K562 (cell line): ENCODE measurements at regions not wholly inside any gene's neighbourhood (a gene's known extent, or its start where the extent isn't known, plus 50 kb on each side); places are given as distances from the start of the nearest gene placed in this dataset.

Source experiments
- ATAC-seq: fragments of 200-7000 bp; cut with Tn5 transposase; 3 replicates; pipeline ENCODE4 v1.9.1; 2020; ENCODE audit warnings: moderate library complexity
- BruUV-seq: library from RNA; stranded (reverse); fragments of 400-500 nt; replicated peaks from 2 replicates; lab custom pipeline; 2021; lab: Mats Ljungman, UMichigan
- CTCF ChIA-PET: fragments of 300-600 bp; formaldehyde crosslinking; extraction: SDS; loops from one replicate; lab custom pipeline; 2021; ENCODE audit warnings: low intra/inter-chr PET ratio; lab: Yijun Ruan, JAX
- POLR2A ChIA-PET: fragments of 300-600, 350-650 bp; sonication (Branson Sonifier 250); formaldehyde crosslinking; extraction: SDS; loops from one replicate; lab custom pipeline; 2021; ENCODE audit warnings: antibody characterized with exemption, inconsistent platforms; lab: Yijun Ruan, JAX
- DNase-seq, 4 experiments: peaks; one replicate each; pipeline versions ENCODE4 v3.0.0 to v3.0.0-alpha.2; 2011 to 2018; ENCODE audit warnings: low spot score in 3 of 4, mixed read lengths in 3 of 4; ENCODE audit errors: extremely low read depth in 1 of 4
- FAIRE-seq: peaks from 2 replicates; lab custom pipeline; 2011; peaks lifted over from hg19 to GRCh38; lab: Jason Lieb, UNC
- H2AFZ ChIP-seq: 2 replicates; pipeline ENCODE4 v1.6.0; 2011; ENCODE audit warnings: low read depth, low read length, control low read depth, inconsistent platforms
- H3K27ac ChIP-seq: fragments of 200-600 bp; 3 replicates; pipeline ENCODE4 v1.8.0; 2011; ENCODE audit warnings: low read depth, mild to moderate bottlenecking, control low read depth, inconsistent platforms, low read length, moderate library complexity, mixed read lengths; ENCODE audit errors: extremely low read depth
- H3K27me3 ChIP-seq, 2 experiments: fragments of 300-600 bp in 1 of 2; 2 replicates in 1 of 2; 3 replicates in 1 of 2; pipeline versions ENCODE4 v1.6.0 to v1.8.0; 2011; ENCODE audit warnings: inconsistent platforms in 2 of 2, low read length in 2 of 2, mild to moderate bottlenecking in 1 of 2, mixed read lengths in 1 of 2, moderate library complexity in 1 of 2; ENCODE audit not compliant: control insufficient read depth in 2 of 2, insufficient read depth in 2 of 2
- H3K36me3 ChIP-seq: fragments of 300-600 bp; 3 replicates; pipeline ENCODE4 v1.8.0; 2011; ENCODE audit warnings: mild to moderate bottlenecking, low read length, inconsistent platforms; ENCODE audit not compliant: control insufficient read depth, insufficient read depth
- H3K4me1 ChIP-seq, 2 experiments: fragments of 200-600 bp in 1 of 2; replicated peaks in 1 of 2; 2 replicates in 1 of 2; 3 replicates in 1 of 2; pipeline versions ENCODE4 v1.5.1 to v1.8.0; 2011; ENCODE audit warnings: inconsistent platforms in 2 of 2, low read length in 2 of 2, mild to moderate bottlenecking in 1 of 2, mixed read lengths in 1 of 2, moderate library complexity in 1 of 2; ENCODE audit not compliant: control insufficient read depth in 2 of 2, insufficient read depth in 2 of 2
- H3K4me2 ChIP-seq: 2 replicates; pipeline ENCODE4 v1.6.1; 2011; ENCODE audit warnings: low read length, control low read depth, inconsistent platforms, mixed read lengths; ENCODE audit not compliant: insufficient read depth
- H3K4me3 ChIP-seq: fragments of 200-600 bp; sonication (generic), shearing (Covaris generic); 2 replicates; pipeline ENCODE4 v1.5.1; 2016; ENCODE audit warnings: control low read depth, inconsistent platforms
- H3K79me2 ChIP-seq: fragments of 200-600 bp; 3 replicates; pipeline ENCODE4 v1.8.0; 2011; ENCODE audit warnings: low read length, inconsistent platforms; ENCODE audit not compliant: control insufficient read depth, insufficient read depth
- H3K9ac ChIP-seq, 2 experiments: 2 replicates each; pipeline versions ENCODE4 v1.6.0 to v1.6.1; 2011; ENCODE audit warnings: low read depth in 2 of 2, low read length in 2 of 2, control low read depth in 1 of 2, inconsistent platforms in 1 of 2, mild to moderate bottlenecking in 1 of 2, mixed read lengths in 1 of 2; ENCODE audit not compliant: insufficient read depth in 1 of 2
- H3K9me1 ChIP-seq: one replicate; pipeline ENCODE4 v1.6.0; 2011; ENCODE audit warnings: inconsistent platforms, mild to moderate bottlenecking, low read length, moderate library complexity; ENCODE audit not compliant: control insufficient read depth, insufficient read depth
- H3K9me3 ChIP-seq: replicated peaks from 2 replicates; pipeline ENCODE4 v1.5.1; 2011; ENCODE audit warnings: low read depth, low read length, inconsistent platforms; ENCODE audit not compliant: control insufficient read depth, insufficient read depth
- H4K20me1 ChIP-seq: replicated peaks from 2 replicates; pipeline ENCODE4 v1.6.1; 2011; ENCODE audit warnings: low read length, inconsistent platforms, mixed read lengths; ENCODE audit not compliant: control insufficient read depth, insufficient read depth
- ADNP ChIP-seq: fragments of 200-800 bp; sonication (Bioruptor generic); IDR thresholded peaks from 2 replicates; pipeline ENCODE4 v1.6.1; 2016; ENCODE audit warnings: missing genetic modification characterization, missing compliant biosample characterization
- ARHGAP35 ChIP-seq: fragments of 450-650 bp; IDR thresholded peaks from 2 replicates; pipeline ENCODE4 v1.6.1; 2018; ENCODE audit not compliant: partially characterized antibody
- ARID3A ChIP-seq: IDR thresholded peaks from 2 replicates; pipeline ENCODE4 v1.6.1; 2012; ENCODE audit warnings: low read depth, low read length, improper control_type of control experiment, borderline replicate concordance
- CHD4 ChIP-seq: fragments of 200-600 bp; sonication (generic); IDR thresholded peaks from 3 replicates; pipeline ENCODE4 v1.6.1; 2012; ENCODE audit warnings: low read depth, mild to moderate bottlenecking, mixed read lengths, low read length, inconsistent platforms; ENCODE audit not compliant: insufficient read depth, insufficient replicate concordance, poor library complexity, severe bottlenecking
- ILK ChIP-seq: fragments of 450-650 bp; IDR thresholded peaks from 2 replicates; pipeline ENCODE4 v1.6.1; 2016; ENCODE audit warnings: missing genetic modification characterization, low read depth, mild to moderate bottlenecking, missing compliant biosample characterization, moderate library complexity, borderline replicate concordance
- MAFG ChIP-seq: fragments of 450-650 bp; conservative IDR thresholded peaks from 2 replicates; pipeline ENCODE4 v1.6.1; 2016; ENCODE audit warnings: missing genetic modification characterization, missing compliant biosample characterization
- MEF2A ChIP-seq: IDR thresholded peaks from 2 replicates; pipeline ENCODE4 v1.6.1; 2011; ENCODE audit warnings: low read depth, mild to moderate bottlenecking, low read length, moderate library complexity; ENCODE audit not compliant: control insufficient read depth
- MEF2D ChIP-seq: conservative IDR thresholded peaks from 2 replicates; pipeline ENCODE4 v1.6.1; 2016; ENCODE audit warnings: low read depth, missing genetic modification characterization, missing compliant biosample characterization
- NFYB ChIP-seq: IDR thresholded peaks from 2 replicates; pipeline ENCODE4 v1.6.1; 2011; ENCODE audit warnings: mild to moderate bottlenecking, moderate library complexity; ENCODE audit not compliant: insufficient read length; ENCODE audit errors: extremely low read depth
- PTRF ChIP-seq: fragments of 450-650 bp; IDR thresholded peaks from 2 replicates; pipeline ENCODE4 v1.6.1; 2016; ENCODE audit warnings: mild to moderate bottlenecking, missing genetic modification characterization, missing compliant biosample characterization
- RBM15 ChIP-seq: fragments of 200-400 bp; formaldehyde crosslinking; IDR thresholded peaks from 2 replicates; pipeline ENCODE4 v1.6.1; 2018; ENCODE audit warnings: mild to moderate bottlenecking, low read length, moderate library complexity; ENCODE audit not compliant: insufficient read depth
- SAFB ChIP-seq: fragments of 200-400 bp; formaldehyde crosslinking; IDR thresholded peaks from 2 replicates; pipeline ENCODE4 v1.6.1; 2017; ENCODE audit warnings: low read depth, low read length, borderline replicate concordance
- TOE1 ChIP-seq, 2 experiments: fragments of 450-650 bp in 1 of 2; sonication (generic) in 1 of 2; formaldehyde crosslinking in 1 of 2; IDR thresholded peaks; 2 replicates each; pipeline versions ENCODE4 v1.7.1 to v1.8.0; 2016 to 2022; ENCODE audit warnings: borderline replicate concordance in 2 of 2, mild to moderate bottlenecking in 2 of 2, antibody characterized with exemption in 1 of 2, inconsistent platforms in 1 of 2, low read depth in 1 of 2, missing genetic modification reagents in 1 of 2, moderate library complexity in 1 of 2
- ZNF589 ChIP-seq: fragments of 200-800 bp; sonication (Bioruptor generic); IDR thresholded peaks from 2 replicates; pipeline ENCODE4 v1.6.1; 2016; ENCODE audit warnings: low read depth, missing genetic modification characterization, missing compliant biosample characterization
- WGBS: fragments of 100-300 bp; shearing (Covaris generic); methylation state at CpG from one replicate; pipeline ENCODE4 v1.1.6; 2016; ENCODE audit warnings: low coverage, mixed read lengths; ENCODE audit not compliant: insufficient coverage; ENCODE audit errors: missing lambda C conversion rate; 5-methylcytosine and 5-hydroxymethylcytosine counted together
- in situ Hi-C: fragments of 300-500 bp; cut with MboI; formaldehyde crosslinking; loops from 4 replicates; pipeline ENCODE4 v1.15.0; 2018; ENCODE audit warnings: inconsistent platforms, mixed read lengths
- intact Hi-C: fragments of 100-400 bp; cut with micrococcal nuclease; formaldehyde crosslinking; loops from 2 replicates; pipeline ENCODE4 v1.14.2; 2022
- TF ChIP-seq, protein P1 (sequence below): sonication (generic); formaldehyde crosslinking; IDR thresholded peaks from 2 replicates; pipeline ENCODE4 v1.8.0; 2022; ENCODE audit warnings: missing genetic modification reagents, mild to moderate bottlenecking, borderline replicate concordance
- TF ChIP-seq, protein P2 (sequence below): sonication (generic); formaldehyde crosslinking; IDR thresholded peaks from 2 replicates; pipeline ENCODE4 v1.9.0; 2022; ENCODE audit warnings: mild to moderate bottlenecking, missing genetic modification reagents

- TF ChIP-seq ARID3A (no peak), ARHGAP35 (no peak), ZNF589 (CRISPR knock-in tag) (no peak)
- TF ChIP-seq, protein P1, sequence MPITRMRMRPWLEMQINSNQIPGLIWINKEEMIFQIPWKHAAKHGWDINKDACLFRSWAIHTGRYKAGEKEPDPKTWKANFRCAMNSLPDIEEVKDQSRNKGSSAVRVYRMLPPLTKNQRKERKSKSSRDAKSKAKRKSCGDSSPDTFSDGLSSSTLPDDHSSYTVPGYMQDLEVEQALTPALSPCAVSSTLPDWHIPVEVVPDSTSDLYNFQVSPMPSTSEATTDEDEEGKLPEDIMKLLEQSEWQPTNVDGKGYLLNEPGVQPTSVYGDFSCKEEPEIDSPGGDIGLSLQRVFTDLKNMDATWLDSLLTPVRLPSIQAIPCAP = no peak
Measured at GRCh38 chr5:1672396-1672795, 127.2 kb downstream of the MRPL36 start (continued).

GRCh38 chr5:1671351-1671750 is 128.3 kb downstream of the MRPL36 start:
- peaks cover 14% of the 10 kb centered on the region for H4K20me1 ChIP-seq
- no peaks in the 10 kb centered on the region for H3K9me1 ChIP-seq
- ATAC-seq (no peak), DNase-seq (no peak), FAIRE-seq (no peak)
- BruUV-seq = no TSS peak
- H3K27me3 ChIP-seq = peaks cover 35 to 52% of the 10 kb centered on the region in 2 experiments
- peaks cover 0 to 21% of the 10 kb centered on the region in 2 experiments; a peak in 3 of 5 replicates for H3K4me1 ChIP-seq
- H3K9ac ChIP-seq = no peak overlapping the region
- WGBS = 6% methylated on average over 11 of the region's 11 CpGs
- CTCF ChIA-PET = no interaction called here
- no peaks in the 10 kb centered on the region for H3K36me3 ChIP-seq
- H3K4me2 ChIP-seq = no peak overlapping the region
- POLR2A ChIA-PET = interaction anchor here (0.5 kb wide), 1 partner anchor 145 kb away, joined by 3 read pairs; no protein-coding TSS in a partner anchor
- no peak overlapping the region for H3K27ac ChIP-seq
- in situ Hi-C loops (no loop called here), intact Hi-C loops (loop anchor here (10.0 kb wide), 1 partner anchor 53 kb away; no protein-coding TSS in a partner anchor)
- no peaks in the 10 kb centered on the region for H3K79me2 ChIP-seq
- no peaks in the 10 kb centered on the region for H3K9me3 ChIP-seq
- H2AFZ ChIP-seq = no peak overlapping the region
- H3K4me3 ChIP-seq = no peak overlapping the region
- TF ChIP-seq PTRF (no peak), CHD4 (no peak), TOE1 (IDR thresholded peaks at IDR 0.05; ENCODE audit: borderline replicate concordance) (no peak), TOE1 (CRISPR knock-in tag; IDR thresholded peaks at IDR 0.05; ENCODE audit: borderline replicate concordance, low read depth) (no peak), ARHGAP35 (no peak), MEF2D (no peak), MAFG (tag) (no peak), RBM15 (no peak), NFYB (no peak), MEF2A (no peak), ILK (tag) (no peak), SAFB (no peak), ADNP (tag) (no peak)
- TF ChIP-seq, protein P2, sequence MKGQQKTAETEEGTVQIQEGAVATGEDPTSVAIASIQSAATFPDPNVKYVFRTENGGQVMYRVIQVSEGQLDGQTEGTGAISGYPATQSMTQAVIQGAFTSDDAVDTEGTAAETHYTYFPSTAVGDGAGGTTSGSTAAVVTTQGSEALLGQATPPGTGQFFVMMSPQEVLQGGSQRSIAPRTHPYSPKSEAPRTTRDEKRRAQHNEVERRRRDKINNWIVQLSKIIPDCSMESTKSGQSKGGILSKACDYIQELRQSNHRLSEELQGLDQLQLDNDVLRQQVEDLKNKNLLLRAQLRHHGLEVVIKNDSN (CRISPR knock-in tag) = no peak
